GM23248 (cell line): ENCODE measurements at regions not wholly inside any gene's neighbourhood (a gene's known extent, or its start where the extent isn't known, plus 50 kb on each side); places are given as distances from the start of the nearest gene placed in this dataset.

Experiments
- EZH2 ChIP-seq: fragments of 200-600 bp; sonication (generic); IDR thresholded peaks from 2 replicates; pipeline ENCODE4 v1.6.1; 2018; ENCODE audit warnings: antibody characterized with exemption, mild to moderate bottlenecking; ENCODE audit not compliant: insufficient read depth, poor library complexity, severe bottlenecking
- EZH2phosphoT487 ChIP-seq: fragments of 200-600 bp; sonication (generic); IDR thresholded peaks from 2 replicates; pipeline ENCODE4 v1.6.1; 2018; ENCODE audit warnings: antibody characterized with exemption, moderate library complexity, mild to moderate bottlenecking, low read depth; ENCODE audit not compliant: insufficient read depth

- TF ChIP-seq EZH2 (no peak), EZH2phosphoT487 (no peak)
Measured at GRCh38 chr2:120968307-120969015, 232.8 kb downstream of the GLI2 start.
